ELR (cell line): ENCODE measurements at regions not wholly inside any gene's neighbourhood (a gene's known extent, or its start where the extent isn't known, plus 50 kb on each side); places are given as distances from the start of the nearest gene placed in this dataset.

Source experiments
- DNase-seq: peaks from one replicate; pipeline ENCODE4 v3.0.0-alpha.2; 2015; ENCODE audit warnings: low read depth

DNA sequence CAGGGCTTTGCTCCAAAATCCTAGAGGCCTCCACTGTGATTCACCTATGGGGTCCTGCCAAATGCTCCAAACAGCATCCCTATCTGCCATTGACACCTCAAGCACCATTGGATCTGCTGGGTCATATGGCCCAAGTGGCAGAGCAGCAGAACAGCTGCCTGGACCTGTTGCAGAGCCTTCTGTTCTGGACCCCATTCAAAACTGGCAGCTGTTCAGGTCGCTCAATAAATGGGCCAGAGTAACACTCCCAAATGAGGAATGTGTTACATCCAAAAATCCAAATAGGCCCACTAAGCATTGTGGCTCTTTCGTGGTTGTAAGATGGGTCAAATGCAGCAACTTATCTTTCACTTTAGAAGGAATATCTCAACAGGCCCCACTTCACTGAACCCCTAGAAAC is 783.6 kb downstream of the DCDC2C start:
- no peak for DNase-seq

DNA sequence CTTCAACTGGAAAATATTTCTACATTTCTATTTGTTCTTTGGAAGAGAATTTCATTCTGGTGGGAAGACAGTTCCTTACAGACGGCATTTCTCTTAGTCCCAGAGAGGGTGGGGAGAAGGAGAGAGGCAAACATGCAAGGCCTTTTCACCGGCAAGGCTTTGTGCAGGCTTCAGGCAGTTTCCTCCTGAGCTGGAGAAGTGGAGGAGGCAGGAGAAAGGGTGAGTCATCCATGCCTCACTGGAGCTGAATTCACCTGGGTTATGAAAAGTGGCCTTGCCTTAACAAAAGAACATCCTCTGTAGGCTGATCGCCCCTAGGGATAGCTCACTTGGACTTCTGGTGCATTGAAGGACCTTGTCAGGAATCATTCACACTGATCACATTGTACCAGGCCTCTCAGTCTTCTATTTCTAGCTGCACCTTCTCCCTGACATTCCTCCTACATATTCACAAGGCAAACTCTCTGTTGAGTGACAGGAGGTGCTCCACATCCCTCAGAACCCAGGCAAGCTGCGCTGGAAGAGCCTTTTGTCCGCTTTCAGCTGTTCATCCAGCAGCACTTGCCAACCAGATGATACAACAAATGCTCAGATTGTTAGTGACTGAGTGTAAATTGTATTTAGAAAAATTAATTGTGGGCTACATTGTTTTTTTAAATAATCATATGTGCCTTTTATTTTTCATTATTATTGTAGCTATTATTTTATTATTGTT is 796.1 kb downstream of the DCDC2C start:
- no peak for DNase-seq

DNA sequence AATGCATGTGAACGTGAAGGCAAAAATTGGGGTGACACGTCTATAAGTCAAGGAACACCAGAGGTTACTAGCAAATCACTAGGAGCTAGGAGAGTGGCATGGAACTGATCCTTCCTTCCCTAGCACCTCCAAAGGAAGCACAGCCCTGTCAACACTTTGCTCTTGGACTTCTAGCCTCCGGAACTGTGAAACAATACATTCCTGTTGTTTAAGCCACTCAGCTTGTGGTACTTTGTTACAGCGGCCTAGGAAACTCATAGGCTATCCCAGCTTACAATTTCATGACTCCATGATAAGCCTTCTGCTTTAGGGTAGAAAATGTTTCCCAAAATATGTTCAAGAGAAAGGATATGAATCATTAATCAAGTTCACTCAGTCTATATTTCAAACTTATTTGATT is 798.1 kb downstream of the DCDC2C start:
- DNase-seq, result no peak

DNA sequence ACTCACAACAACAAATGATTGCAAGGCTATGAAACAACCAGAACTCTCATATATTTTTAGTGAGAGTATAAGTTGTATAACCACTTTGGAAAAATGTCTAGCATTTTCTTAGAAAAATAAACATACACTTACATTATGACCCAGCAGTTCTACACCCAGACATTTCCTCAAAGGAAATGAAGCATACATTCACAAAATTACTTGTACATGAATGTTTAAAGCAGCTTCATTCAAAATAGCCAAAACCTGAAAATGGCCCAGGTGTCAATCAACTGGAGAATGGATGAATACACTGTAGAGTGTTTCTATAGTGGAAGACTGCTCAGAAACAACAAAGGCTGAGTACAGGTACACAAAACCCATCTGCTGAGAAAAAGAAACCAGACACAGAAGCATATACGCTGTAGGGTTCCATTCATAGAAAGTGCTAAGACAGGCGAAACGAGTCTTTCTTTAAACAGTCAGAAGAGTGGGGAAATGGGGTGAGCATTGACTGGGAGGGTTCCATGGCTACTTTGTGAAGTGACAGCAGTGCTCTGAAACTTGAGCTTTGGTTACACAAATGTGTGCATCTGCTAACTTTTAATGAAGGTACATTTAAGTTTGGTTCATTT is 799.0 kb downstream of the DCDC2C start:
- DNase-seq, result no peak

DNA sequence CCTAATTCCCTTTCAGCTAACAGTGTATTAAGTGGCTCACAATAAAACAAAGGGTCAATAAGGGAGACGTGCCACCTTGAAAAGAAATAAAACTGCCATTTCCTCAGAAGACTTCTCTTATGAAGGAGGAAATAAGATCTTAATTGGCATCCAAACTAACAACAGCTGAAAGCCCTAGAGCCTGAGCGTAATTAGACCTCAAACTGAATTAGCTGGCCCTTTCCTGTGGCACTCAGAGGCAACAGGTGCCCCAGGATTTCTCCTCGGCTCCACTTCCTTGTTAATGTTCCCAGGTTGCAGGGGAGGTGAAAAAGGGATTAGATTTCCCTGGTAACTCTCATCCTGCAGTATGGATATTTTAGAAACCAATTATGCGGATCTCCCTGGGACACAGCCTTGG is 804.3 kb downstream of the DCDC2C start:
- no peak for DNase-seq

DNA sequence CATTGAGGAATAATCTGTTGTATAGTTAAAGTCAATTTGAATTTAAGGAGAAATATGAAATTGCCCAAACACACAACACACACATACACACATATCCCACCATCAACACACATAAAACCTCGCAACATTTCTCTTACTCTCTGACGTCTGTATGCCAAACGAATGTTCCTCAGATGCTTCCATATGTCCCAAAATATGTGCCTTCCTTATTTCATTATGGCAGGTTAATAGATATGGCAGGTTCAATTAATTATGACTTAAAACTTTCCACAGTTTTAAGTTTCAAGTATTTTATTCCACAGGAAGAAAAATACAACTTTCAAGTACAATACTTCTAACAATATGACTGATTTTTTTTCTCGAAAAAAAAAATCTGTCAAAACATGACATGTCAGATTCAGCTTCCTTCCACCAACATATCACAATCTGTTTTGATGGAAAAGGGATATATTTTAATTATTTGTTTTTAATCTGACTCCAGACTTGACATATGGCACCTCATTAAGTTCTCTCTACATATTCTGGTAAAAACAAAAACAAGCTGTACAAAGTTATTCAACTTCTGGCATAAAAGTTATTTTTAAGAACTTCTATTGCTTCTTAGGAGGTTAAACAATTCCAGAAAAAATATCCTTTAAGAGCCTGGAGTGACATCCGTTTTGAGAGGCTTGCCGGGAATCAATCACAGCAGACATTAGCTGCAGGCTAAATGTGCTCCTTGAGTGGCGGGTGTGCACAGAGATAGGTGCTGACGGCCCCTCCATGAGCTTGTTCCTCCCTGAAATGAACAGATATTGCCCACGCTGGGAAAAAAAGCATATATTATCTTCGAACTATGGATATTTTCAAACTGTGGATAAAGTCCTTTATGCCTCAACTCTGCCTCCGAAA is 812.7 kb downstream of the DCDC2C start:
- no peak for DNase-seq

DNA sequence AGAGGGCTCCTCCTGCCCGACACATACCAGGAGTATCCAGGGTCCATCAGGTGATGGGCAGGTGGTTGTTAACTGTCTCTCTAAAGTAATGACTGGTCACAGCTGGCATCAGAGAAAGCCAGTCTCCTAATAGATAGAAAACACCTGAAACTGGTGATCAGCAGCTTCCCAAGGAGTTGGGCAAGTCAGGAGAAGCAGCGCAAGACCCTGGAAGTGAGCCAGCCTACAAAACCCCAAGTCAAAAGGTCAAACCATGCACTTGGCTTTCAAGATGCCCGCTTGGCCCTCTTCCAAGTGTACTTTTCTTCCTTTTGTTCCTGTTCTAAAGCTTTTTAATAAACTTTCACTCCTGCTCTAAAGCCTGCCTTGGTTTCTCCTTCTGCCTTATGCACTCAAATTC is 815.2 kb downstream of the DCDC2C start:
- DNase-seq, result no peak

DNA sequence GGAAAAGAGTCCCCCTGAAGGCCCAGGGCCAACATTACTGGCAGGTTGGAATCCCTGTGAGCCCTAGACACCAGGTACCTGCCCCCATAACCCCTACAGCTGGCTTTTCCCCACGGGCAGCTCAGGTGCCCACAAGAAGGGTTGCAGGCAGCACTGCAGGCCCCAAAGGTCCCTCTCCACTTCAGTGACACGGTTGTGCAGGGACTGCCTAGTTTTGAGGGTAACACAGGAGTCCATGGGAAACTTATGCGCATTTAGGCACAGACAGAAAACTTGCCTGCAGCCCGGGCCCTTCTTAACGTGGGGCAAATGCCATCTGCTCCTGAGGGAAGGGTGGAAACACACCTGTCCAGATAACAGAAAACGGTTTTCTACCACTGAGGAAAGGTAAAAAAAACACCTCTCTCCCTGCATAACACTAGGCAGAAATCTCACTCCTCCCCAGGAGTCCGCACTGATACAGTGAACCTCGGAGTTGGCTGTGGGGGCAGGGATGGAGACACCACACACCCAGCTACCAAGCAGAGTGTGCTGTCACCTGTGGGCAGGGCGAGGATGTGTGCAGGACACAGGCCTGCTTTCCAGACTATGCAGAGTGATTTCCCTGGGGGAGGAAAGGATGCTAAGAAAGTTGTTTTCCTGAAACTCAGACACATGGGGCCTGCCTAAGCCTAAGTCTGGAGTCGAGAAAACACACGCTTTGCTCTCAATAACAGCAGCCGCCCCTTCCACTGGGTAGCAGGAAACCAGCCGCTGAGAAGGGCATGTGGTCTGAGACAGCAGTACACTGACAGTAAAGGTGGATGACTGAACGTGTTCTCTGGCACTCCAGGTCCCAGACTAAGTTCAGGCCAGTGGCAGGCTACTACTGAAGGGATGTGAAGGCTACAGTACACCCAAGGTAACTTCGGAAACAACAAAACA is 819.4 kb downstream of the DCDC2C start:
- DNase-seq, result no peak

DNA sequence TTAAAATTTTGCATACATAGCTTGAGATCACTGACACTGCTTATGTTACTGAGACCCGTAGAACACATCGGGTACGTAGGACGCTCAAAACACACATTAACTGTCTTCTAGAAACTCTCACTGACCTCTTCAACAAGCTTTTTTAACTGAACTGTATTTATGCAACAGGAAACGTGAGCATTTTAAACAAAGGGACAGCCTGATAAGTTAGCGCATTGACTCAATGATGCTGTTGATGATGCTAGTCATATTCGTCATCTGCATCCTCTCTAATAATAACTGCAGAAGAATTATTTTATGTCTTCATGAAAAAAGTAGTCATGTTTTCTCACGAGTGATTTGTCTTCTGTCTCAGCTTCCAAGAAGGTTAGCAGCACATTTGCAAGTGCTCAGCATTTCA is 824.0 kb downstream of the DCDC2C start:
- no peak for DNase-seq

DNA sequence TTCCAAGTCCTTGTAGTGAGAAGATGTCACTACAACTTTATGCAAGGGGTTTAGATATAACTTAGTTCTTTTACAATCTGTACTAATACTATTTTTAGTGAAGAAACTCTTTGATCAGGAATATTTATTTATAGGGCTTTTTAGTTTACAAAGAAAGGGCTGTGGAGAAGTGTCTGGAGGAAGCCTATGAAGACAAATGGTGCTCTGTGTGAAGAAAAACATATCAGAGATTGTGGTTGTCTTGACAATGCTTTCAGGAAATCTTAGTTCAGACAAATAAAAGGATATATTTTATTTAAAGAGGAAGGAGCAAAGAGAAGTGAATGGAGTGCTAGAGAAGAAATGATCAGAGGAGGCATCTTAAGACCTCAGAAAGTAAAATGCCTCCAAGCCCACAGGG is 824.9 kb downstream of the DCDC2C start:
- no peak for DNase-seq

DNA sequence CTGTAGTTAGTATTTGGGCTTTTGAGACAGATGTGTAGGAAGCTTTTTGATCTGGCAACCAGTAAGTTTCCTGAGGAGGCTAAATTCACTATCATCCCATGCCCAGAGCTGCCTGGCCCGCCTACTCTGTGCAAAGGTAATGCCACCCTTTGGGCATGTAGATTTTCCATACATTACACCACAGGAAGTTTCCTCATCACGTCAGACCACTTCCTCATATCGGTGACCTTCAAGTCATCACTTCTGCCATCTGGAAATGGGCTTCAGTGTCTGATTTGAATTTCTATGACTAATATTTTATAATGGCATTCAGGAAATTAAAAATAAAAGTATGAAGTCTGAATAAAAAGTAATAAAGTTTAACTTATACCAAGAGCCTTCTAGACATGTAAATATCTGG is 825.4 kb downstream of the DCDC2C start:
- no peak for DNase-seq

DNA sequence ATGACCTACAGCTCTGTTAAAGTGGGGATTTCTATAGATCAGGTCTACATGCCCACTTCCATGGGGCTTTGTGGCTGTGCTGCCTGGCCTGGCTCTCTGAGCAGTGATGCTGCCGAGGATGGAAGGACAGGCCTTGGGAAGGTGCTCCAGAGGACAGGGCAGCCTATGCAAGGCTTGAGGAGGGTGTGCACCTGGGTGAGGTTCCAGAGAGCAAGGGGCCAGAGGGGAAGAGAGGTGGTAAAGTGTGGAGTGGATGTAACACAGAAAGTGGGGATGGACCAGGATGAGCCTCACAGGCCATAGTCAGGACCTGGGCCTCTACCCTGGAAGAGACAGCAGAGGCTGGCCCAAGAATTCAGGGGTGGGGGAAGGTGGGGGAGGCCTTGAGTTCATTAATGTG is 826.4 kb downstream of the DCDC2C start:
- no peak for DNase-seq

DNA sequence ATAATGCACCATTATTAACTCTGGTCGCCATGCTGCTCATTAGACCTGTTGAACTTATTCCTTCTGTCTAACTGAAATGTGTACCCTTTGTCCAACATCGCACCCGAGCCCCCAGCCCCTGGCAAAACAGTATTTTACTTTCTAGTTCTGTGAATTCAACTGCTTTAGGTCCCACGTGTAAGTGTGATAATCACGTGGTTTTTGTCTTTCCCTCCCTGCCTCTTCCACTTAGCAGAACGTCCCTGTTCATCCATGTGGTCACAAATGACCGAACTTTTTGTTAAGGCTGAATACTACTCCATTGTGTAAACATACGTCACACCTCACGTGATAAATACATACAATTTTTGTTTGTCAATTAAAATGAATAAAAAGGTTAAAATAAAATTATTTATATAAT is 826.9 kb downstream of the DCDC2C start:
- no peak for DNase-seq

DNA sequence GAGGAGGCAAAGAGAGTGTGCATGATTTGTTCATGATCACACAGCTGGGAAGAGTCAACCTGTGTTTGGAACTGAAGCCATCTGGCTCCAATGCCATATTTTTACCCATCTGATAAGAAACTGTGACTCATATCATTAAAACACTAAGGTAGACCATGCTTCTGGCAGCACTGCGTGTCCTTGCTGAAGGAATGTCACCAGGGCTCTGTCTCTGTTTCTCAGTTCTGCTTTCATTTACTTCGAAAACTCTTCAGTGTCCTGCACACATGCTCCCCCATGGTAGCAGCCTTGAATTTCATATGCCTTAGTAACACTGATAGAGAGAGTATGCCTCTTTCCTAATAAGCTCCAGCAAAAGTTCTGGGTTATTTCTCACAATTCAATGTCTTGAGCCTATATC is 830.4 kb downstream of the DCDC2C start:
- DNase-seq, result no peak

DNA sequence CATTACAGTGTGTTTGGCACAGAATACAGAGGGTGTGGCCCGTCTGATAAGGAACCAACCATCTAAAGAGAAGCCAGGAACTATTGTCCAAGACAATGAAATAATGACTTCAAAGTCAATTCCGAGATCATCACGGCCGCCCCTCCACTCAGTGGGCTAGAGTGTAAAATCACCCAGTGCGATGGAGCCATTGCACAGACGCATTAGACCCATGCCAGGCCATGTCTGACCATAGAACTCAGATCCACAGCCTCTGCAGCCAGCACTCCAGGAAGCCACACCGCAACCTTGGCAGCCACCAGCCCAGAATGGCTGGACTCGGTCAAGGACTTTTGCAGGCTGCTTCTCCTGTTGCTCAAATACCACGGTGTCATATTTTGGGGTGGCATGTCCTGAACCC is 835.7 kb downstream of the DCDC2C start:
- DNase-seq, result no peak

DNA sequence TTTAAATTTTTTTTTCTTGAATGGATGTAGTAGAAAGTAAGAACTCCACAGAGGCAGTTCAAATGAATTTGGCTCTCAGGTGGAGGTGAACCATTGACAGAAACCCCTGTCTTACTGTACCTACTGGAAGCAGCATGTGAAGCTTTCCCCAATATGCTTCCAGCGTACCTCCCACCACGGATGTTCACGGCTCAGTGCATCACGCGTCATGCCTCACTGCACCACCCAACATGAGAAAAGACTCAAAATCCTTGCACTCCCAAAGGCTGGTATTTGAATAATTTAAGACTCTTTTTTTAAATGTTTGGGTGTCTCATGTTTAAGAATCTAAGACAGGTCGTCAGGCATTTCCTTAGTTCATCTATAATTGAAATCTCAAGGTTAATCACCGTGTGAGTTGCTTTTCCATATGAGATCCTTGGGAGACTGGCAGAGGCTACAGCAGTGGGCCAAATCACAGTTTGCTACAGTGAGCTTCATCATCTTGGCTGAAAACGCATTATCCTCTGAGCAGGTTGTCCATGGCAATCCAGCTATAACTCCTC is 846.4 kb downstream of the DCDC2C start:
- no peak for DNase-seq

DNA sequence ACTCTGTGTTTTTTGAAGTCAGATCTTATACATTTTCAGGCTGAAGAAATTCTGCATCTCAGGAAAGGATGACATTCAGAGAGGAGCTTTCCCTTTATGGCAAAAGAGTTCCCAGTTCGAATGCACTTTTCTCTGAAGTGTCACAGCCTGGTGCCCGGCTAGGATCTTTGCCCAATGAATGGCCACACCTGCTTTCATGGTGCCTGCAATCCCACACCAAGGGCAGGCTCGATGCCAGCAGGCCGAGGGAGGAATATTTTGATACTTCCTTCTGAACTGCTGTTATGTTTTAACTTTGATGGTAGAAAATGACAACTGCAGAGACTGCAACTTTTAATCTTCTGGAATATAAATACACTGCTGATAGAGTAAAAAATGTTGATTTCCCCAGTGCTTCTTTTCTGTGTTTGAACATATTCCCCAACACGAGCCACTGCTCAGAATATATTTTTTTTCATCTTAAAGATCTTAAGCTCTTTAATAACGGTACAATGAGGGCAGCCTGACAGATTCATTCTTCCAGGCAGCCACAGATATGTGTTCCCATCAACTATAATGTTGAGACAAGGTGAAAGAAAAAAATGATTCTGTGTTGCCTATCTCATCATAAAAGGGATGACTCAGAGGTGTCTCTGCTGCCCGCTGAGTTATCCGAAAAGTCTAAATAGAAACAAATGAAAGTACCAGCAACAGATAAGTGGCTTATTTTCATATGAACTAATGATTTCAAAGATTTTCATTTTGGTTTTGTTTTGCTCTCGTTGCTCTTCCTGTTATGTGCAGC is 848.5 kb downstream of the DCDC2C start:
- no peak for DNase-seq

DNA sequence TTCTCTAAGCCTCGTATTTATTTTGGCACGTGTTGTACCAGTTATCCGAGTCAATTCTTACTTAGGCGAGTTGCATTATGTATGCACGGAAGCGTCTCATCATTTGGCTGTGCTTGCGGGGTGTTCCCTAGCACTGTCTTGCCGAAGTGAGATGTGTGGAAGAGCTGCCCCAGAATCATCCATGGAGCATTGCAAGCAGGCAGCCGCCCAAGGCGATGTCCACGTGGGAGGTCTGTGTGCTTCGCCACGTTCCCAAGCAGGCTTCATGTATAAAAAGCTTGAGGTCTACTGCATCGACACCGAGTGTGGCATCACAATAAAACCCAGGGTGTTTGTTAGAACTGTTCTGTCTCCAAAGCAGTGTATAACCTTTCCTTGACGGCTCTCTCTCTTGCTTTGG is 849.9 kb downstream of the DCDC2C start:
- no peak for DNase-seq

DNA sequence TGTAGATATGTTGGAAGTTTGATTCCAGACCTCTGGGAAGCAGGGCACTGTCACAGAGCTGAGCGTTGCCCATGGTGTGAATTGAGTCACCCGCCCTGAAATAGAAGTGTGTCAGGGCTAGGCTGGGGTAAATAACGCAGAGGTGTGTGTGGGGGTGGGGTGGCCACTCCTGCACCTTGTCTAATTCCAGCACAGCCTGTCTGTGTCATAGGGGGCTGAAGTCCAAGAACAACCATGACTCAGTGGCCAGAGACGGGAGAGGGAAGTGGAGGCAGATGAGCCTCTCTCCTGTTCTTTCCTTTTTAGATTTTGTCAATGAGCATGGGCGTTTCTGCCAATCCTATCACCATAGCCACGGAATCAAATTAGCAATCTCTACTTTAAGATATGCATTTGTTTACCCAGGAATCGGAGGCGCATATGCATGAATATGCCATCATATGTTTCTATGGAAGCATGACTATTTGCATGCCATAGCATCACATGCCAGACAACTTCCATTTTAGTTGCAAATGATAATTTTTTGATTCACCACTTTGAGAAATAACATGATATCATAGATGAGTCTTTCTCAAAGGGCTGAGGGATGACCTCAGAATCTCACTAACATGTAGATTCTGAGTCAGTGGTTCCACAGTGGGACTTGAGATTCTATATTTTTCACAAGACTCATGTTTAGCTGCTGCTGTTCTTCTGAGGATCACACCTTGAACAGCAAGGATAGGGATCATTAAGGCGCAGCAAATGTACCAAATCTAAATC is 852.9 kb downstream of the DCDC2C start:
- DNase-seq, result no peak

DNA sequence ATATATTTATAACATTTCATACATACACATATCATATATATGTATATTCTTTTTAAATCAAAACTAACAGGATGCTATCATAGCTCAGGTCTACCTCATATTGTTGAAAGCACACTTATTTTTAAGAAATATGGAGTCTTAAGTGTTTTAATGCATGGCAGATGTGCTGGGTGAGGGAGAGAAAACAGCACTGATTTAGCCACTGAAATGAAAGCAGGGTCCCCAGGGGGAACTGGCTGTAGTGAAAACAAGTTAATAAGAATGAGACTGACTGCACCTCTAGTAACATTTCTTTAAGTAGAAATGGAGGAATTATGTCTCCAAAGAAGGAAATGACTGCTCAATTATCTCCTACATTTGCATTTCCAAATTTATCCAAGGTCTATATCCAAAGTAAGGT is 857.8 kb downstream of the DCDC2C start:
- no peak for DNase-seq
